ENCODE measurements at regions not wholly inside any gene's neighbourhood (a gene's known extent, or its start where the extent isn't known, plus 50 kb on each side); places are given as distances from the start of the nearest gene placed in this dataset.

- TF ChIP-seq POLR2A (IDR thresholded peaks at IDR 0.05) (no peak), POLR2AphosphoS5 (IDR thresholded peaks at IDR 0.05) (no peak)
- TF ChIP-seq, protein P1, sequence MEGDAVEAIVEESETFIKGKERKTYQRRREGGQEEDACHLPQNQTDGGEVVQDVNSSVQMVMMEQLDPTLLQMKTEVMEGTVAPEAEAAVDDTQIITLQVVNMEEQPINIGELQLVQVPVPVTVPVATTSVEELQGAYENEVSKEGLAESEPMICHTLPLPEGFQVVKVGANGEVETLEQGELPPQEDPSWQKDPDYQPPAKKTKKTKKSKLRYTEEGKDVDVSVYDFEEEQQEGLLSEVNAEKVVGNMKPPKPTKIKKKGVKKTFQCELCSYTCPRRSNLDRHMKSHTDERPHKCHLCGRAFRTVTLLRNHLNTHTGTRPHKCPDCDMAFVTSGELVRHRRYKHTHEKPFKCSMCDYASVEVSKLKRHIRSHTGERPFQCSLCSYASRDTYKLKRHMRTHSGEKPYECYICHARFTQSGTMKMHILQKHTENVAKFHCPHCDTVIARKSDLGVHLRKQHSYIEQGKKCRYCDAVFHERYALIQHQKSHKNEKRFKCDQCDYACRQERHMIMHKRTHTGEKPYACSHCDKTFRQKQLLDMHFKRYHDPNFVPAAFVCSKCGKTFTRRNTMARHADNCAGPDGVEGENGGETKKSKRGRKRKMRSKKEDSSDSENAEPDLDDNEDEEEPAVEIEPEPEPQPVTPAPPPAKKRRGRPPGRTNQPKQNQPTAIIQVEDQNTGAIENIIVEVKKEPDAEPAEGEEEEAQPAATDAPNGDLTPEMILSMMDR (IDR thresholded peaks at IDR 0.05 in 8 of 11, conservative IDR thresholded peaks at IDR 0.05 in 3 of 11): no peak
Observed at GRCh38 chr15:94075349-94075748, 156.0 kb upstream of the MCTP2 start.

Data from spleen (tissue), 7 donors.